ENCODE measurements at regions not wholly inside any gene's neighbourhood (a gene's known extent, or its start where the extent isn't known, plus 50 kb on each side); places are given as distances from the start of the nearest gene placed in this dataset.

GRCh38 chr11:27604416-27604815 lies 95.8 kb downstream of the BDNF start:
- no peak for DNase-seq (ENCODE audit: low read depth in 4 of 4, low spot score in 3 of 4)

- DNase-seq (ENCODE audit: low read depth in 4 of 4, low spot score in 3 of 4) = no peak
These were observed 96.8 kb downstream of the BDNF start for GRCh38 chr11:27603376-27603990.

- no peak for DNase-seq (ENCODE audit: low read depth in 4 of 4, low spot score in 3 of 4)
These were observed 94.1 kb upstream of the LIN7C start for GRCh38 chr11:27600656-27601055.

GRCh38 chr11:27599217-27599616 lies 92.6 kb upstream of the LIN7C start:
- DNase-seq (ENCODE audit: low read depth in 4 of 4, low spot score in 3 of 4) = no peak

GRCh38 chr11:27596802-27597201 lies 90.2 kb upstream of the LIN7C start:
- no peak for DNase-seq (ENCODE audit: low read depth in 4 of 4, low spot score in 3 of 4)

- no peak for DNase-seq (ENCODE audit: low read depth in 4 of 4, low spot score in 3 of 4)
These were observed 89.8 kb upstream of the LIN7C start for GRCh38 chr11:27596388-27596787.

GRCh38 chr11:27592098-27592780 lies 85.7 kb upstream of the LIN7C start:
- DNase-seq (ENCODE audit: low read depth in 4 of 4, low spot score in 3 of 4) = no peak

- no peak for DNase-seq (ENCODE audit: low read depth in 4 of 4, low spot score in 3 of 4)
These were observed 76.1 kb upstream of the LIN7C start for GRCh38 chr11:27582621-27583020.

GRCh38 chr11:27574342-27574741 lies 67.8 kb upstream of the LIN7C start:
- DNase-seq (ENCODE audit: low read depth in 4 of 4, low spot score in 3 of 4) = no peak

GRCh38 chr11:27573024-27573423 lies 66.5 kb upstream of the LIN7C start:
- DNase-seq (ENCODE audit: low read depth in 4 of 4, low spot score in 3 of 4) = no peak

- peak in 1 of 4 donors; percentile 6 for DNase-seq (ENCODE audit: low read depth in 4 of 4, low spot score in 3 of 4)
These were observed 64.7 kb upstream of the LIN7C start for GRCh38 chr11:27571154-27571810.

- no peak for DNase-seq (ENCODE audit: low read depth in 4 of 4, low spot score in 3 of 4)
These were observed 64.0 kb upstream of the LIN7C start for GRCh38 chr11:27570542-27570941.

- no peak for DNase-seq (ENCODE audit: low read depth in 4 of 4, low spot score in 3 of 4)
These were observed 57.1 kb upstream of the LIN7C start for GRCh38 chr11:27563641-27564040.

GRCh38 chr11:27563201-27563600 lies 56.6 kb upstream of the LIN7C start:
- DNase-seq (ENCODE audit: low read depth in 4 of 4, low spot score in 3 of 4) = no peak

- no peak for DNase-seq (ENCODE audit: low read depth in 4 of 4, low spot score in 3 of 4)
These were observed 51.8 kb upstream of the LIN7C start for GRCh38 chr11:27558401-27558800.

- no peak for DNase-seq (ENCODE audit: low read depth in 4 of 4, low spot score in 3 of 4)
These were observed 50.7 kb upstream of the LIN7C start for GRCh38 chr11:27557226-27557625.

Measured in left renal pelvis (tissue), 4 donors.